GM12878 (cell line): ENCODE measurements at regions not wholly inside any gene's neighbourhood (a gene's known extent, or its start where the extent isn't known, plus 50 kb on each side); places are given as distances from the start of the nearest gene placed in this dataset.

Experiments used
- ATAC-seq: fragments of 200-7000 bp; cut with Tn5 transposase; 3 replicates; pipeline ENCODE4 v1.9.1; 2020; ENCODE audit warnings: mild to moderate bottlenecking, moderate library complexity
- BruUV-seq: library from RNA; stranded (reverse); fragments of 400-500 nt; replicated peaks from 2 replicates; lab custom pipeline; 2021; lab: Mats Ljungman, UMichigan
- CTCF ChIA-PET: fragments of 300-600 bp; sonication (Branson Sonifier 250); formaldehyde crosslinking; extraction: SDS; loops from one replicate; lab custom pipeline; 2021; ENCODE audit warnings: inconsistent platforms; lab: Yijun Ruan, JAX
- POLR2A ChIA-PET: fragments of 350-600 bp; formaldehyde crosslinking; extraction: SDS; loops from one replicate; lab custom pipeline; 2021; ENCODE audit warnings: inconsistent platforms; lab: Charles Lee
- RAD21 ChIA-PET: fragments of 300-600 bp; sonication (Branson Sonifier 250); formaldehyde crosslinking; loops from one replicate; lab custom pipeline; 2023; ENCODE audit warnings: antibody characterized with exemption; ENCODE audit not compliant: unreplicated experiment; lab: Charles Lee
- SMC1A ChIA-PET: fragments of 300-600 bp; sonication (Branson Sonifier 250); formaldehyde crosslinking; loops from one replicate; lab custom pipeline; 2023; ENCODE audit not compliant: unreplicated experiment, uncharacterized antibody; lab: Charles Lee
- DNase-seq: peaks from one replicate; pipeline ENCODE4 v3.0.0-alpha.2; 2011; ENCODE audit warnings: low read depth, low spot score
- FAIRE-seq: peaks from 3 replicates; lab custom pipeline; 2011; peaks lifted over from hg19 to GRCh38; lab: Jason Lieb, UNC
- H2AFZ ChIP-seq: 2 replicates; pipeline ENCODE4 v1.6.0; 2011; ENCODE audit warnings: low read depth, low read length, control low read depth; ENCODE audit not compliant: control insufficient read depth
- H3K27ac ChIP-seq: 2 replicates; pipeline ENCODE4 v1.5.1; 2011; ENCODE audit warnings: control low read depth; ENCODE audit not compliant: control insufficient read depth, insufficient read depth
- H3K27me3 ChIP-seq, 2 experiments: replicated peaks in 1 of 2; 2 replicates each; pipeline versions ENCODE4 v1.6.0 to v1.6.1; 2011; ENCODE audit warnings: low read length in 1 of 2; ENCODE audit not compliant: control insufficient read depth in 2 of 2, insufficient read depth in 2 of 2
- H3K36me3 ChIP-seq, 2 experiments: 2 replicates each; pipeline ENCODE4 v1.5.1; 2011; ENCODE audit warnings: low read length in 1 of 2; ENCODE audit not compliant: control insufficient read depth in 2 of 2, insufficient read depth in 2 of 2
- H3K4me1 ChIP-seq: 2 replicates; pipeline ENCODE4 v1.6.1; 2011; ENCODE audit warnings: mild to moderate bottlenecking, low read length, moderate library complexity, mixed read lengths; ENCODE audit not compliant: control insufficient read depth, insufficient read depth
- H3K4me2 ChIP-seq: 2 replicates; pipeline ENCODE4 v1.6.0; 2011; ENCODE audit warnings: control low read depth; ENCODE audit not compliant: control insufficient read depth, insufficient read depth
- H3K4me3 ChIP-seq: fragments of 200-600 bp; sonication (generic); 2 replicates; pipeline ENCODE4 v1.5.1; 2016
- H3K79me2 ChIP-seq: 2 replicates; pipeline ENCODE4 v1.6.0; 2011; ENCODE audit warnings: low read length; ENCODE audit not compliant: control insufficient read depth, insufficient read depth
- H3K9ac ChIP-seq: 2 replicates; pipeline ENCODE4 v1.8.0; 2011; ENCODE audit warnings: low read length, control low read depth, mixed read lengths; ENCODE audit not compliant: control insufficient read depth, insufficient read depth
- H3K9me3 ChIP-seq: replicated peaks from 3 replicates; pipeline ENCODE4 v1.5.1; 2011; ENCODE audit warnings: mild to moderate bottlenecking, low read length; ENCODE audit not compliant: control insufficient read depth, insufficient read depth
- H4K20me1 ChIP-seq: 2 replicates; pipeline ENCODE4 v1.6.0; 2011; ENCODE audit not compliant: control insufficient read depth, insufficient read depth
- ASH2L ChIP-seq: fragments of 300-600, 200-600 bp; sonication (generic); IDR thresholded peaks from 2 replicates; pipeline ENCODE4 v1.6.1; 2017; ENCODE audit warnings: low read depth, mild to moderate bottlenecking, borderline replicate concordance
- BCL11A ChIP-seq: IDR thresholded peaks from 2 replicates; pipeline ENCODE4 v1.6.1; 2011; ENCODE audit warnings: low read depth, low read length
- CHD4 ChIP-seq: fragments of 200-600 bp; sonication (generic); IDR thresholded peaks from 2 replicates; pipeline ENCODE4 v1.6.1; 2016; ENCODE audit warnings: mild to moderate bottlenecking
- EP300 ChIP-seq, 2 experiments: fragments of 150-350 bp in 1 of 2; IDR thresholded peaks; 2 replicates each; pipeline ENCODE4 v1.6.1; 2011 to 2012; ENCODE audit warnings: low read depth in 2 of 2, low read length in 2 of 2, borderline replicate concordance in 1 of 2, improper control_type of control experiment in 1 of 2, inconsistent platforms in 1 of 2; ENCODE audit not compliant: control insufficient read depth in 1 of 2
- HDGF ChIP-seq: fragments of 450-650 bp; IDR thresholded peaks from 2 replicates; pipeline ENCODE4 v1.6.1; 2016; ENCODE audit warnings: antibody characterized with exemption
- KAT2A ChIP-seq: conservative IDR thresholded peaks from 2 replicates; pipeline ENCODE4 v1.6.1; 2011; ENCODE audit warnings: low read depth, low read length; ENCODE audit not compliant: control insufficient read depth
- MYB ChIP-seq: fragments of 150-350 bp; IDR thresholded peaks from 2 replicates; pipeline ENCODE4 v1.6.1; 2014; ENCODE audit warnings: mild to moderate bottlenecking, low read depth, low read length, borderline replicate concordance
- NBN ChIP-seq: fragments of 450-650 bp; IDR thresholded peaks from 2 replicates; pipeline ENCODE4 v1.6.1; 2016
- POLR2A ChIP-seq: IDR thresholded peaks from 2 replicates; pipeline ENCODE4 v1.6.1; 2011; ENCODE audit warnings: low read depth, mild to moderate bottlenecking, low read length
- POU2F2 ChIP-seq: IDR thresholded peaks from 3 replicates; pipeline ENCODE4 v1.6.1; 2011; ENCODE audit warnings: low read depth, mild to moderate bottlenecking, low read length, borderline replicate concordance
- RAD51 ChIP-seq: fragments of 450-650 bp; IDR thresholded peaks from 2 replicates; pipeline ENCODE4 v1.6.1; 2016; ENCODE audit warnings: moderate library complexity, mild to moderate bottlenecking, inconsistent platforms
- RCOR1 ChIP-seq: conservative IDR thresholded peaks from 2 replicates; pipeline ENCODE4 v1.6.1; 2012; ENCODE audit warnings: low read depth, low read length, improper control_type of control experiment
- TAF1 ChIP-seq: IDR thresholded peaks from 2 replicates; pipeline ENCODE4 v1.6.1; 2011; ENCODE audit warnings: mild to moderate bottlenecking, low read depth, low read length, borderline replicate concordance
- TBL1XR1 ChIP-seq: IDR thresholded peaks from 2 replicates; pipeline ENCODE4 v1.6.1; 2012; ENCODE audit warnings: low read depth, low read length, improper control_type of control experiment
- TCF3 ChIP-seq: IDR thresholded peaks from 2 replicates; pipeline ENCODE4 v1.6.1; 2012; ENCODE audit warnings: low read depth, mild to moderate bottlenecking, low read length, borderline replicate concordance; ENCODE audit not compliant: insufficient read depth
- TCF7 ChIP-seq: IDR thresholded peaks from 2 replicates; pipeline ENCODE4 v1.6.1; 2014; ENCODE audit warnings: antibody characterized with exemption, borderline replicate concordance
- ZNF217 ChIP-seq: fragments of 450-650 bp; IDR thresholded peaks from 2 replicates; pipeline ENCODE4 v1.6.1; 2017; ENCODE audit warnings: antibody characterized with exemption, mild to moderate bottlenecking
- WGBS: methylation state at CpG from one replicate; pipeline ENCODE4 v1.1.6; 2016; ENCODE audit warnings: low lambda C conversion rate; ENCODE audit not compliant: insufficient replicate concordance, insufficient coverage; ENCODE audit errors: missing lambda C conversion rate; 5-methylcytosine and 5-hydroxymethylcytosine counted together
- in situ Hi-C: fragments of 300-500 bp; cut with MboI; formaldehyde crosslinking; loops from 9 replicates; pipeline ENCODE4 v1.14.3; 2018; ENCODE audit warnings: mixed read lengths
- intact Hi-C: fragments of 100-400 bp; cut with micrococcal nuclease; formaldehyde crosslinking; loops from one replicate; pipeline ENCODE4 v1.14.2; 2022; ENCODE audit not compliant: unreplicated experiment
- TF ChIP-seq, protein P1 (sequence below): fragments of 450-650 bp; IDR thresholded peaks from 2 replicates; pipeline ENCODE4 v1.6.1; 2017; ENCODE audit warnings: low read depth, mild to moderate bottlenecking, moderate library complexity
- TF ChIP-seq, protein P2 (sequence below), 3 experiments: IDR thresholded peaks in 2 of 3; conservative IDR thresholded peaks in 1 of 3; 2 replicates each; pipeline ENCODE4 v1.5.1; 2011; ENCODE audit warnings: low read depth in 3 of 3, low read length in 3 of 3, mild to moderate bottlenecking in 3 of 3, control low read depth in 2 of 3, moderate library complexity in 2 of 3, inconsistent platforms in 1 of 3, mixed read lengths in 1 of 3; ENCODE audit not compliant: control insufficient read depth in 2 of 3, insufficient read depth in 1 of 3; ENCODE audit errors: extremely low read depth in 1 of 3
- TF ChIP-seq, protein P3 (sequence below): fragments of 450-650 bp; IDR thresholded peaks from 2 replicates; pipeline ENCODE4 v1.6.1; 2017; ENCODE audit warnings: mild to moderate bottlenecking, low read depth, inconsistent platforms; ENCODE audit not compliant: poor library complexity, severe bottlenecking

DNA sequence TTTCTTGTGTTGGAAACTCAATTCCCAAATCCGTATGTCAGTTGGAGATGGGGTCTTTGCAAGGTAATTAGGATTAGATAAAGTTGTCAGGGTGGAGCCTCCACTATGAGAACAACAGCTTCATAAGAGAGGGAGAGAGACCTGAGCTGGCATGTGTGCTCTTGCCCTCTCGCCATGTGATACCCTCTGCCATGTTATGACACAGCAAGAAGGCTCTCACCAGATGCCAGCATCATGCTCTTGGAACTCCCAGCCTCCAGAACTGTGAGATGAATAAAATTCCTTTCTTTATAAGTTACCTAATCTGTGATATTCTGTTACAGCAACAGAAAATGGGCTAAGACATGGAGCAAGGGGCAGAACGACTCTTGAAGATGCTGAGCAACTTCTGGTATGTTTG, 201.9 kb upstream of the BOD1L1 start (continued):
- TF ChIP-seq RCOR1, result no peak
- TF ChIP-seq, protein P1, sequence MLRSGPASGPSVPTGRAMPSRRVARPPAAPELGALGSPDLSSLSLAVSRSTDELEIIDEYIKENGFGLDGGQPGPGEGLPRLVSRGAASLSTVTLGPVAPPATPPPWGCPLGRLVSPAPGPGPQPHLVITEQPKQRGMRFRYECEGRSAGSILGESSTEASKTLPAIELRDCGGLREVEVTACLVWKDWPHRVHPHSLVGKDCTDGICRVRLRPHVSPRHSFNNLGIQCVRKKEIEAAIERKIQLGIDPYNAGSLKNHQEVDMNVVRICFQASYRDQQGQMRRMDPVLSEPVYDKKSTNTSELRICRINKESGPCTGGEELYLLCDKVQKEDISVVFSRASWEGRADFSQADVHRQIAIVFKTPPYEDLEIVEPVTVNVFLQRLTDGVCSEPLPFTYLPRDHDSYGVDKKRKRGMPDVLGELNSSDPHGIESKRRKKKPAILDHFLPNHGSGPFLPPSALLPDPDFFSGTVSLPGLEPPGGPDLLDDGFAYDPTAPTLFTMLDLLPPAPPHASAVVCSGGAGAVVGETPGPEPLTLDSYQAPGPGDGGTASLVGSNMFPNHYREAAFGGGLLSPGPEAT, result no peak
- TF ChIP-seq POU2F2, result no peak
- no peak for TF ChIP-seq HDGF
- no peak for TF ChIP-seq NBN
- TF ChIP-seq TCF7, result no peak
- TF ChIP-seq ASH2L, result no peak
- TF ChIP-seq POLR2A, result no peak
- TF ChIP-seq, protein P2, sequence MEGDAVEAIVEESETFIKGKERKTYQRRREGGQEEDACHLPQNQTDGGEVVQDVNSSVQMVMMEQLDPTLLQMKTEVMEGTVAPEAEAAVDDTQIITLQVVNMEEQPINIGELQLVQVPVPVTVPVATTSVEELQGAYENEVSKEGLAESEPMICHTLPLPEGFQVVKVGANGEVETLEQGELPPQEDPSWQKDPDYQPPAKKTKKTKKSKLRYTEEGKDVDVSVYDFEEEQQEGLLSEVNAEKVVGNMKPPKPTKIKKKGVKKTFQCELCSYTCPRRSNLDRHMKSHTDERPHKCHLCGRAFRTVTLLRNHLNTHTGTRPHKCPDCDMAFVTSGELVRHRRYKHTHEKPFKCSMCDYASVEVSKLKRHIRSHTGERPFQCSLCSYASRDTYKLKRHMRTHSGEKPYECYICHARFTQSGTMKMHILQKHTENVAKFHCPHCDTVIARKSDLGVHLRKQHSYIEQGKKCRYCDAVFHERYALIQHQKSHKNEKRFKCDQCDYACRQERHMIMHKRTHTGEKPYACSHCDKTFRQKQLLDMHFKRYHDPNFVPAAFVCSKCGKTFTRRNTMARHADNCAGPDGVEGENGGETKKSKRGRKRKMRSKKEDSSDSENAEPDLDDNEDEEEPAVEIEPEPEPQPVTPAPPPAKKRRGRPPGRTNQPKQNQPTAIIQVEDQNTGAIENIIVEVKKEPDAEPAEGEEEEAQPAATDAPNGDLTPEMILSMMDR (IDR thresholded peaks at IDR 0.05 in 2 of 3, conservative IDR thresholded peaks at IDR 0.05 in 1 of 3; ENCODE audit: control insufficient read depth in 2 of 3, extremely low read depth in 1 of 3, insufficient read depth in 1 of 3, low read depth in 3 of 3, low read length in 3 of 3), result no peak

DNA sequence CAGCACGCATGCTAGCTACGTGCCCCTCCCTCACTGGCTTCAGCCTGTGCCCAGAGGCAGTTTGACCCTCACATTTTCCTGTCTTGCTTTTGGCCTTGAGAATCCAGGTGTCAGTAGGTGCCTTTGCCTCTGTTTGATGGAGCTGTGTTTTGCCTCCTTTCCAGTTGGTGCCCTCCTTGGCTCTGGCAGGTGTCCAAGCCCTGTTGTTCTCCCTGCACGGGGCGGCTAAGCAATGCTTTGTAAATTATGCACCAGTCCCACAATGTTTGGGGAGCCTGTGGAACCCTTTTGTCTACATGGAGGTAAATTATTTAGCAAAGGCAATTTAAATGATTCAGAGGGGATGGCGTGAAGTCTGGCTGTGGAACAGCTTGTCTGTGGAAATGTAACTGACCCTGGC, 202.9 kb upstream of the BOD1L1 start:
- Histone ChIP-seq H3K9ac (no peak overlapping the region), H4K20me1 (no peaks in the 10 kb centered on the region), H3K4me3 (no peak overlapping the region), H3K27me3 (no peaks in the 10 kb centered on the region), H3K4me2 (no peak overlapping the region), H3K9me3 (no peaks in the 10 kb centered on the region), H3K36me3 (no peaks in the 10 kb centered on the region), H3K27ac (no peak overlapping the region), H2AFZ (no peak overlapping the region), H3K4me1 (no peaks in the 10 kb centered on the region), H3K79me2 (no peaks in the 10 kb centered on the region)
- ChIA-PET CTCF (no interaction called here), SMC1A (interaction anchor here (0.6 kb wide), 1 partner anchor 174 kb away, joined by 3 read pairs; no protein-coding TSS in a partner anchor), POLR2A (no interaction called here), RAD21 (no interaction called here)
- FAIRE-seq (no peak), DNase-seq (no peak), ATAC-seq (no peak)
- in situ Hi-C loops, result no loop called here
- intact Hi-C loops, result no loop called here
- no TSS peak for BruUV-seq
- 14% methylated on average over 5 of the region's 5 CpGs for WGBS
- TF ChIP-seq RAD51 (no peak), TAF1 (no peak), KAT2A (no peak), TCF3 (no peak), POU2F2 (no peak), BCL11A (no peak), TBL1XR1 (no peak), ZNF217 (no peak), EP300 (IDR thresholded peaks at IDR 0.05; ENCODE audit: borderline replicate concordance in 1 of 2, control insufficient read depth in 1 of 2, low read depth in 2 of 2, low read length in 2 of 2) (no peak), CHD4 (no peak), MYB (no peak)
- TF ChIP-seq, protein P3, sequence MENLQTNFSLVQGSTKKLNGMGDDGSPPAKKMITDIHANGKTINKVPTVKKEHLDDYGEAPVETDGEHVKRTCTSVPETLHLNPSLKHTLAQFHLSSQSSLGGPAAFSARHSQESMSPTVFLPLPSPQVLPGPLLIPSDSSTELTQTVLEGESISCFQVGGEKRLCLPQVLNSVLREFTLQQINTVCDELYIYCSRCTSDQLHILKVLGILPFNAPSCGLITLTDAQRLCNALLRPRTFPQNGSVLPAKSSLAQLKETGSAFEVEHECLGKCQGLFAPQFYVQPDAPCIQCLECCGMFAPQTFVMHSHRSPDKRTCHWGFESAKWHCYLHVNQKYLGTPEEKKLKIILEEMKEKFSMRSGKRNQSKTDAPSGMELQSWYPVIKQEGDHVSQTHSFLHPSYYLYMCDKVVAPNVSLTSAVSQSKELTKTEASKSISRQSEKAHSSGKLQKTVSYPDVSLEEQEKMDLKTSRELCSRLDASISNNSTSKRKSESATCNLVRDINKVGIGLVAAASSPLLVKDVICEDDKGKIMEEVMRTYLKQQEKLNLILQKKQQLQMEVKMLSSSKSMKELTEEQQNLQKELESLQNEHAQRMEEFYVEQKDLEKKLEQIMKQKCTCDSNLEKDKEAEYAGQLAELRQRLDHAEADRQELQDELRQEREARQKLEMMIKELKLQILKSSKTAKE, result no peak
